ENCODE measurements at regions not wholly inside any gene's neighbourhood (a gene's known extent, or its start where the extent isn't known, plus 50 kb on each side); places are given as distances from the start of the nearest gene placed in this dataset.

- TF ChIP-seq POLR2A (IDR thresholded peaks at IDR 0.05) = no peak
- no peak for TF ChIP-seq EP300 (IDR thresholded peaks at IDR 0.05)
- no peak for TF ChIP-seq CTCF (IDR thresholded peaks at IDR 0.05)
- TF ChIP-seq POLR2AphosphoS5 (IDR thresholded peaks at IDR 0.05) = no peak
These were observed 80.4 kb upstream of the ZCCHC2 start for GRCh38 chr18:62442391-62442790.
